CD4-positive, alpha-beta T cell (primary cell): ENCODE measurements at regions not wholly inside any gene's neighbourhood (a gene's known extent, or its start where the extent isn't known, plus 50 kb on each side); places are given as distances from the start of the nearest gene placed in this dataset.
"Not testable (repeated sequence)": the region's sequence is repeated elsewhere in the genome, so short reads cannot be mapped to it uniquely, and the experiment has no call there.

ENCODE experiments used
- ATAC-seq: fragments of 200-7000 bp; cut with Tn5 transposase; one replicate; pipeline ENCODE4 v1.10.0; 2022; ENCODE audit warnings: mild to moderate bottlenecking; ENCODE audit not compliant: poor library complexity
- CTCF ChIA-PET: fragments of 350-600 bp; sonication (Branson Sonifier 250); formaldehyde crosslinking; loops from one replicate; lab custom pipeline; 2021; ENCODE audit warnings: antibody characterized with exemption, inconsistent platforms; lab: Charles Lee
- POLR2A ChIA-PET: fragments of 350-600 bp; sonication (Branson Sonifier 250); formaldehyde crosslinking; loops from one replicate; lab custom pipeline; 2021; ENCODE audit warnings: antibody characterized with exemption, inconsistent platforms; lab: Charles Lee
- DNase-seq, 14 experiments: peaks; one replicate each; pipeline ENCODE4 v3.0.0-alpha.2; 2013 to 2020; ENCODE audit warnings: mixed read lengths in 2 of 14
- H3K27ac ChIP-seq, 2 donors: one replicate each; pipeline versions ENCODE4 v1.5.1 to v1.7.0; 2013; ENCODE audit warnings: low read length in 2 of 2, low read depth in 1 of 2, mild to moderate bottlenecking in 1 of 2
- H3K27me3 ChIP-seq, 2 experiments: 1 replicate in 1 of 2; 2 replicates in 1 of 2; pipeline versions ENCODE4 v1.6.1 to v1.7.0; 2013; ENCODE audit warnings: low read length in 2 of 2, control low read depth in 1 of 2, mild to moderate bottlenecking in 1 of 2, moderate library complexity in 1 of 2; ENCODE audit not compliant: insufficient read depth in 2 of 2, control insufficient read depth in 1 of 2
- H3K36me3 ChIP-seq: one replicate; pipeline ENCODE4 v1.6.1; 2013; ENCODE audit warnings: low read length, control low read depth; ENCODE audit not compliant: insufficient read depth
- H3K4me1 ChIP-seq: one replicate; pipeline ENCODE4 v1.6.1; 2013; ENCODE audit warnings: low read length, control low read depth; ENCODE audit not compliant: insufficient read depth
- H3K4me3 ChIP-seq: one replicate; pipeline ENCODE4 v1.5.1; 2013; ENCODE audit warnings: mild to moderate bottlenecking, low read length, moderate library complexity
- H3K9me3 ChIP-seq, 2 experiments: 1 replicate in 1 of 2; 2 replicates in 1 of 2; pipeline versions ENCODE4 v1.6.1 to v1.7.0; 2013; ENCODE audit warnings: low read length in 2 of 2, mild to moderate bottlenecking in 2 of 2, control low read depth in 1 of 2, moderate library complexity in 1 of 2; ENCODE audit not compliant: control insufficient read depth in 1 of 2, insufficient read depth in 1 of 2
- H3K27ac Mint-ChIP-seq: one replicate; pipeline ENCODE4 v1.8.0; 2020; ENCODE audit warnings: mixed read lengths
- H3K27me3 Mint-ChIP-seq: one replicate; pipeline ENCODE4 v1.8.0; 2021; ENCODE audit warnings: mixed read lengths
- H3K36me3 Mint-ChIP-seq: one replicate; pipeline ENCODE4 v1.8.0; 2021; ENCODE audit warnings: low read depth, mixed read lengths
- H3K4me1 Mint-ChIP-seq: one replicate; pipeline ENCODE4 v1.8.0; 2021; ENCODE audit warnings: low read depth, mixed read lengths
- H3K4me3 Mint-ChIP-seq: one replicate; pipeline ENCODE4 v1.8.0; 2020; ENCODE audit warnings: mild to moderate bottlenecking, mixed read lengths
- H3K9me3 Mint-ChIP-seq: one replicate; pipeline ENCODE4 v1.8.0; 2020; ENCODE audit warnings: mixed read lengths
- CTCF ChIP-seq: fragments of 200-600 bp; IDR thresholded peaks from one replicate; pipeline ENCODE4 v1.8.0; 2022; ENCODE audit warnings: antibody characterized with exemption, mild to moderate bottlenecking
- intact Hi-C, 2 experiments: fragments of 100-400 bp; cut with DNase I in 1 of 2; cut with micrococcal nuclease in 1 of 2; formaldehyde crosslinking; loops; one replicate each; pipeline versions ENCODE4 v1.15.1 to v1.9.0; 2023 to 2025; cut with DNase I, micrococcal nuclease

DNA sequence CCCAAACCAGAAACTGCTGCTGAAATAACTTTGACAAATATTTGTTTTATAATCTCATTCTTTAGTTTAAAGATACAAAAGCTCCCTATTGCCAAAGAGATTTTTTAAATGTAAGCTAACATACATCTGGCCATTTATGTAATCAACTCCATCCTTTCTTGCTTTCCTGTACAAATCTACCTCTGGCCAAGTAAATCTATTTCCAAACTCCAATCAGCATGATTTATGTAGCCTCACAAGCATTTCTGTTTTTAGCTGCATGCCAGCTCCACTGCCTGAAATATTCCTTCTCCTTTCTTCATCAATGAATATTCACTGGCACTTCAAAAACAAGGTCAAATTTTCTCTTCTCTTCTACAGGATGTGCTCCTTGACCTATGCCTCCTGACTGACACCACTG is 80.0 kb downstream of the SHOX2 start:
- TF ChIP-seq CTCF: no peak
- Mint-ChIP-seq H3K27me3 (no peaks in the 10 kb centered on the region), H3K4me1 (no peaks in the 10 kb centered on the region), H3K36me3 (no peaks in the 10 kb centered on the region), H3K4me3 (no peak overlapping the region), H3K27ac (no peak overlapping the region), H3K9me3 (peaks cover 7% of the 10 kb centered on the region)
- Histone ChIP-seq H3K4me3 (no peak overlapping the region), H3K27me3 (no peaks in the 10 kb centered on the region), H3K9me3 (peaks cover 0 to 4% of the 10 kb centered on the region in 2 experiments), H3K4me1 (no peaks in the 10 kb centered on the region), H3K36me3 (no peaks in the 10 kb centered on the region), H3K27ac (no peak overlapping the region)
- intact Hi-C loops: no loop called here
- POLR2A ChIA-PET: no interaction called here
- DNase-seq (no peak), ATAC-seq (no peak)
- CTCF ChIA-PET: no interaction called here

- DNase-seq, H3K4me1 ChIP-seq, H3K27me3 Mint-ChIP-seq, H3K27me3 ChIP-seq, ATAC-seq, H3K27ac Mint-ChIP-seq, intact Hi-C loops, H3K9me3 ChIP-seq, H3K27ac ChIP-seq, H3K4me3 Mint-ChIP-seq, H3K36me3 ChIP-seq, H3K9me3 Mint-ChIP-seq, POLR2A ChIA-PET, H3K4me1 Mint-ChIP-seq, H3K4me3 ChIP-seq, H3K36me3 Mint-ChIP-seq, CTCF ChIA-PET: not testable (repeated sequence)
Measured at GRCh38 chr3:158019897-158020296, 86.3 kb downstream of the SHOX2 start.

DNA sequence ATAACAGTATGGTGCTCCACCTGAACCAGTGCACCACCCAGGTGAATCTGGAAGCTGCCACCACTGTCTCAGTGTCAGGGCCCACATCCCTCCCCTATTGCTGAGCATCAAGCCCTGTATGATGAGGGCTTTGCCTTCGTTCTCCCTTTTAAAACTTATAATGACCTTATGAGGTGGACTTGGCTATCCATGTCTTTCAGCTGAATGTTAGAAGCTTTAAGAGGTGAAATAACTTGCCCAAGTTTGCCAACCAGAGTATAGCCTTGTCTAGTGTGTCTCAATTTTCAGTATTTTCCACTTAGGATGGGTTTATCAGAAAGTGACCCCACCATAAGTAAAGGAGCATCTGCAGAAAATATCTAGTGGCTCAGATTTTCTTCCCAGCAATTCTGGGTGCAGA is 87.8 kb downstream of the SHOX2 start:
- peaks cover 3% of the 10 kb centered on the region for H3K9me3 Mint-ChIP-seq
- H3K27ac ChIP-seq: no peak overlapping the region
- no peaks in the 10 kb centered on the region for H3K27me3 Mint-ChIP-seq
- H3K36me3 Mint-ChIP-seq: no peaks in the 10 kb centered on the region
- no peaks in the 10 kb centered on the region for H3K4me1 Mint-ChIP-seq
- ChIA-PET CTCF (no interaction called here), POLR2A (no interaction called here)
- intact Hi-C loops: no loop called here
- DNase-seq: no peak
- H3K27me3 ChIP-seq: no peaks in the 10 kb centered on the region
- no peak overlapping the region for H3K4me3 Mint-ChIP-seq
- no peak for TF ChIP-seq CTCF
- H3K36me3 ChIP-seq: no peaks in the 10 kb centered on the region
- no peaks in the 10 kb centered on the region for H3K9me3 ChIP-seq
- no peak for ATAC-seq
- no peaks in the 10 kb centered on the region for H3K4me1 ChIP-seq
- no peak overlapping the region for H3K27ac Mint-ChIP-seq
- H3K4me3 ChIP-seq: no peak overlapping the region

DNA sequence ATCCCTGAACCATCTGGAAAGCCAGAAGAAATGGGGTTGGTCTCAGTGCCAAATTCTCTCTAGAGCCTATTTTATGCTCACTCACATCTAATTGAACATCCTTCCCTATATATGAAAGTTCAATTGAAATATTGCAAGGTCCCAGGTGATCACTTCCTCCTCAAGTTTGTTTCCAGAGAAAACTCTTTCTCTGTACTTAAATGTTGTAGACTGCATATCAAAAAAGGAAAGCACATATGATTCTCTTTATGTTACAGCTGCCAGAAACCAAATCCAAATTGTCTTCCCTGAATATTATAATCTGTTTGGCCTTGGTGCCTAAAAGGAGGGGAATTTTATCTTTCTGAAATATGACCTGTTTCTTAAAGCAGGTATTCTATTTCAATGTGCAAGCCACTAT is 93.3 kb downstream of the SHOX2 start:
- DNase-seq (no peak), ATAC-seq (no peak)
- Mint-ChIP-seq H3K9me3 (peaks cover 15% of the 10 kb centered on the region), H3K4me3 (no peak overlapping the region), H3K4me1 (no peaks in the 10 kb centered on the region), H3K27me3 (no peaks in the 10 kb centered on the region), H3K36me3 (no peaks in the 10 kb centered on the region), H3K27ac (no peak overlapping the region)
- POLR2A ChIA-PET: no interaction called here
- CTCF ChIA-PET: no interaction called here
- Histone ChIP-seq H3K36me3 (no peaks in the 10 kb centered on the region), H3K9me3 (peaks cover 0 to 3% of the 10 kb centered on the region in 2 experiments), H3K27ac (no peak overlapping the region), H3K27me3 (no peaks in the 10 kb centered on the region), H3K4me3 (no peak overlapping the region), H3K4me1 (no peaks in the 10 kb centered on the region)
- TF ChIP-seq CTCF: no peak
- intact Hi-C loops: no loop called here
